Esophagus muscularis mucosa (tissue), 4 donors: ENCODE measurements at regions not wholly inside any gene's neighbourhood (a gene's known extent, or its start where the extent isn't known, plus 50 kb on each side); places are given as distances from the start of the nearest gene placed in this dataset.

ENCODE experiments used
- DNase-seq: peaks from one replicate; pipeline ENCODE4 v3.0.0-alpha.2; 2017; ENCODE audit errors: extremely low spot score
- H3K27ac ChIP-seq, 4 donors: fragments of 200-600 bp; sonication (generic); replicated peaks in 1 of 4; 1 replicate in 3 of 4; 2 replicates in 1 of 4; pipeline ENCODE4 v1.5.1; 2016 to 2019; ENCODE audit warnings: mild to moderate bottlenecking in 1 of 4
- H3K27me3 ChIP-seq, 4 donors: fragments of 200-600 bp; sonication (generic); one replicate each; pipeline versions ENCODE4 v1.5.1 to v1.6.0; 2016 to 2019
- H3K36me3 ChIP-seq, 4 donors: fragments of 200-600 bp; sonication (generic); one replicate each; pipeline ENCODE4 v1.5.1; 2016 to 2019
- H3K4me1 ChIP-seq, 4 donors: fragments of 200-600 bp; sonication (generic); one replicate each; pipeline ENCODE4 v1.5.1; 2016 to 2019
- H3K4me3 ChIP-seq, 4 donors: fragments of 200-600 bp; sonication (generic); 1 replicate in 2 of 4; 2 replicates in 2 of 4; pipeline ENCODE4 v1.5.1; 2016 to 2019; ENCODE audit warnings: mild to moderate bottlenecking in 4 of 4, moderate library complexity in 1 of 4
- H3K9me3 ChIP-seq, 4 donors: fragments of 200-600 bp; sonication (generic); 1 replicate in 3 of 4; 2 replicates in 1 of 4; pipeline ENCODE4 v1.5.1; 2016 to 2019
- EP300 ChIP-seq: sonication (generic); formaldehyde crosslinking; IDR thresholded peaks from one replicate; pipeline ENCODE4 v1.6.1; 2017; ENCODE audit warnings: antibody characterized with exemption
- POLR2A ChIP-seq: fragments of 450-650 bp; IDR thresholded peaks from one replicate; pipeline ENCODE4 v1.6.1; 2017; ENCODE audit warnings: antibody characterized with exemption, moderate library complexity, mild to moderate bottlenecking, low read depth
- POLR2AphosphoS5 ChIP-seq, 2 donors: sonication (generic); formaldehyde crosslinking; IDR thresholded peaks; one replicate each; pipeline ENCODE4 v1.6.1; 2017; ENCODE audit warnings: antibody characterized with exemption in 2 of 2
- WGBS: methylation state at CpG from one replicate; pipeline ENCODE4 v1.1.5; 2018; 5-methylcytosine and 5-hydroxymethylcytosine counted together
- intact Hi-C: fragments of 100-400 bp; cut with DNase I; formaldehyde crosslinking; loops from one replicate; pipeline ENCODE4 v1.15.1; 2023
- TF ChIP-seq, protein P1 (sequence below), 3 experiments: fragments of 200-600 bp in 2 of 3; fragments of 450-650 bp in 1 of 3; sonication (generic) in 2 of 3; IDR thresholded peaks; one replicate each; pipeline ENCODE4 v1.5.1; 2017 to 2019; ENCODE audit warnings: antibody characterized with exemption in 3 of 3, mild to moderate bottlenecking in 2 of 3, moderate library complexity in 1 of 3

DNA sequence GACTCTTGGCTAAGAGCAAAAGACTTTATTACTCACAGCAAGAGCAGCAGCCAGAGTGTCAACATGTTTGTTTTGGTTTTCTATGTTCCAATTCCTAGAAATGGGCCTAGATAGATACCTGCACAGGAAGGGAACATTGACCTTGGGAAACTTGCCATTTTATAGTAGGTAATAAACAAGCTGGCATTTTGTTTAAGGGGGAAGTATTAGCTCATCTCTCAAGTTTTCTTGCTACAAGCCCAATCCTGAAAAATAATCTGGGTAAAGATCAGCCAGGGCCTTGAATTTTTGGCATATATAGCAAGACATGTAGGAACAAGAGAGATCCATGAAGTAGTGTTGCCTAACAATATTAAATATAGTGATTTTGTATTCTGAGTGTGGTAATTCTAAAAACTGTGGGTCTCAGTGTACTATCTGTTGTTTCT is 51.4 kb upstream of the RGL1 start:
- intact Hi-C loops = no loop called here
- no peaks in the 10 kb centered on the region for H3K9me3 ChIP-seq
- TF ChIP-seq, protein P1, sequence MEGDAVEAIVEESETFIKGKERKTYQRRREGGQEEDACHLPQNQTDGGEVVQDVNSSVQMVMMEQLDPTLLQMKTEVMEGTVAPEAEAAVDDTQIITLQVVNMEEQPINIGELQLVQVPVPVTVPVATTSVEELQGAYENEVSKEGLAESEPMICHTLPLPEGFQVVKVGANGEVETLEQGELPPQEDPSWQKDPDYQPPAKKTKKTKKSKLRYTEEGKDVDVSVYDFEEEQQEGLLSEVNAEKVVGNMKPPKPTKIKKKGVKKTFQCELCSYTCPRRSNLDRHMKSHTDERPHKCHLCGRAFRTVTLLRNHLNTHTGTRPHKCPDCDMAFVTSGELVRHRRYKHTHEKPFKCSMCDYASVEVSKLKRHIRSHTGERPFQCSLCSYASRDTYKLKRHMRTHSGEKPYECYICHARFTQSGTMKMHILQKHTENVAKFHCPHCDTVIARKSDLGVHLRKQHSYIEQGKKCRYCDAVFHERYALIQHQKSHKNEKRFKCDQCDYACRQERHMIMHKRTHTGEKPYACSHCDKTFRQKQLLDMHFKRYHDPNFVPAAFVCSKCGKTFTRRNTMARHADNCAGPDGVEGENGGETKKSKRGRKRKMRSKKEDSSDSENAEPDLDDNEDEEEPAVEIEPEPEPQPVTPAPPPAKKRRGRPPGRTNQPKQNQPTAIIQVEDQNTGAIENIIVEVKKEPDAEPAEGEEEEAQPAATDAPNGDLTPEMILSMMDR (IDR thresholded peaks at IDR 0.05) = no peak
- TF ChIP-seq POLR2A = no peak
- TF ChIP-seq POLR2AphosphoS5 (IDR thresholded peaks at IDR 0.05) = no peak
- no peak for TF ChIP-seq EP300

GRCh38 chr1:183744132-183744913 is 60.6 kb upstream of the RGL1 start:
- intact Hi-C loops = no loop called here
- H3K4me3 ChIP-seq = no peak overlapping the region
- peaks cover 0 to 6% (median 0%) of the 10 kb centered on the region in 4 donors for H3K4me1 ChIP-seq
- H3K9me3 ChIP-seq = no peaks in the 10 kb centered on the region
- no peaks in the 10 kb centered on the region for H3K36me3 ChIP-seq
- WGBS = 81% methylated on average over 1 of the region's 1 CpG
- no peaks in the 10 kb centered on the region for H3K27me3 ChIP-seq
- no peak overlapping the region for H3K27ac ChIP-seq
- DNase-seq = no peak
- TF ChIP-seq POLR2AphosphoS5 (IDR thresholded peaks at IDR 0.05) (no peak), POLR2A (no peak), EP300 (no peak)
- TF ChIP-seq, protein P1 (IDR thresholded peaks at IDR 0.05) = no peak

More for the DNA sequence above, 51.4 kb upstream of the RGL1 start:
- H3K27ac ChIP-seq = no peak overlapping the region
- no peaks in the 10 kb centered on the region for H3K27me3 ChIP-seq
- no peak for DNase-seq
- no peaks in the 10 kb centered on the region for H3K36me3 ChIP-seq
- no peaks in the 10 kb centered on the region for H3K4me1 ChIP-seq
- H3K4me3 ChIP-seq = no peak overlapping the region

DNA sequence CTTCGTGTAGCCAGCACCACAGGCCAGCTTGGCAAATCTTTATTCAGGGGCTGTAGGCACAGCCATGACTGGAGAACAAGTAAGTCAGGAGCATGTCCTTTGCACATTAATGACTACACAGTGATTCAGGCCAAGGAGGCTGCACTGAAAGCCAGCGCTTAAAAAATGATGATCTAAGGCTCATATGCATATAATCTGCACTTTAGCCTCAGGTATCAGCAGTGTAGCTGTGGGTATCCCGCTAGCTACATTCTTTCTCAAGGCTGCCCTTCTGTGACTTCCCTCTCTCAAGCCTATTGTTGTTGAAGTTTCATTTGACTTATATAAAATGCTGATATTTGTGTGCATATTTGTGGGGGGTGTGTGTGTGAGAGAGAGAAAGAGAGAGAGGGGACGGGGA is 62.6 kb upstream of the RGL1 start:
- Histone ChIP-seq H3K36me3 (no peaks in the 10 kb centered on the region), H3K4me3 (no peak overlapping the region), H3K27me3 (no peaks in the 10 kb centered on the region), H3K9me3 (no peaks in the 10 kb centered on the region), H3K27ac (no peak overlapping the region), H3K4me1 (peaks cover 0 to 6% (median 0%) of the 10 kb centered on the region in 4 donors)
- intact Hi-C loops = no loop called here
- WGBS = 89% methylated on average over 4 of the region's 4 CpGs
- no peak for DNase-seq
- TF ChIP-seq POLR2AphosphoS5 (IDR thresholded peaks at IDR 0.05) (no peak), POLR2A (no peak), EP300 (no peak)
- TF ChIP-seq, protein P1 (IDR thresholded peaks at IDR 0.05) = no peak

GRCh38 chr1:183739741-183740271 is 65.1 kb upstream of the RGL1 start:
- no peaks in the 10 kb centered on the region for H3K27me3 ChIP-seq
- no peak for TF ChIP-seq POLR2A
- TF ChIP-seq EP300 = no peak
- TF ChIP-seq, protein P1 (IDR thresholded peaks at IDR 0.05) = no peak
- no peak for TF ChIP-seq POLR2AphosphoS5 (IDR thresholded peaks at IDR 0.05)
- no peak overlapping the region for H3K27ac ChIP-seq
- H3K4me1 ChIP-seq = peaks cover 8 to 13% (median 10%) of the 10 kb centered on the region in 4 donors
- H3K9me3 ChIP-seq = no peaks in the 10 kb centered on the region
- no peak overlapping the region for H3K4me3 ChIP-seq
- 52% methylated on average over 6 of the region's 6 CpGs for WGBS
- intact Hi-C loops = no loop called here
- no peaks in the 10 kb centered on the region for H3K36me3 ChIP-seq
- no peak for DNase-seq
